Dedifferentiated amniotic fluid mesenchymal stem cell (primary cell): ENCODE measurements at regions not wholly inside any gene's neighbourhood (a gene's known extent, or its start where the extent isn't known, plus 50 kb on each side); places are given as distances from the start of the nearest gene placed in this dataset.
"Not testable (repeated sequence)": the region's sequence is repeated elsewhere in the genome, so short reads cannot be mapped to it uniquely, and the experiment has no call there.

Source experiments
- DNase-seq: peaks from one replicate; pipeline ENCODE4 v3.0.0-alpha.2; 2016; ENCODE audit errors: extremely low spot score

- DNase-seq = no peak
Observed at GRCh38 chr7:126005064-126005463, 1075.4 kb upstream of the POT1 start.

- DNase-seq = no peak
Observed at GRCh38 chr7:126001349-126001748, 1071.7 kb upstream of the POT1 start.

GRCh38 chr7:125984795-125985194, 1055.2 kb upstream of the POT1 start:
- DNase-seq = no peak

- no peak for DNase-seq
Observed at GRCh38 chr7:125971656-125972055, 1042.0 kb upstream of the POT1 start.

GRCh38 chr7:125966278-125967048, 1036.8 kb upstream of the POT1 start:
- no peak for DNase-seq

- DNase-seq = no peak
Observed at GRCh38 chr7:125934955-125935354, 1005.3 kb upstream of the POT1 start.

- no peak for DNase-seq
Observed at GRCh38 chr7:125934539-125934938, 1004.9 kb upstream of the POT1 start.

- no peak for DNase-seq
Observed at GRCh38 chr7:125930848-125931247, 1001.2 kb upstream of the POT1 start.

GRCh38 chr7:125927556-125927955, 997.9 kb upstream of the POT1 start:
- no peak for DNase-seq

- DNase-seq = no peak
Observed at GRCh38 chr7:125926621-125927020, 997.0 kb upstream of the POT1 start.

- DNase-seq = no peak
Observed at GRCh38 chr7:125924037-125924436, 994.4 kb upstream of the POT1 start.

GRCh38 chr7:125915381-125915948, 985.8 kb upstream of the POT1 start:
- DNase-seq = not testable (repeated sequence)

- DNase-seq = no peak
Observed at GRCh38 chr7:125908711-125909110, 979.1 kb upstream of the POT1 start.

GRCh38 chr7:125899577-125899976, 970.0 kb upstream of the POT1 start:
- DNase-seq = no peak

- DNase-seq = no peak
Observed at GRCh38 chr7:125892434-125892833, 962.8 kb upstream of the POT1 start.

- no peak for DNase-seq
Observed at GRCh38 chr7:125878988-125879387, 949.4 kb upstream of the POT1 start.

- DNase-seq = no peak
Observed at GRCh38 chr7:125878235-125878956, 948.8 kb upstream of the POT1 start.

GRCh38 chr7:125877246-125877645, 947.6 kb upstream of the POT1 start:
- DNase-seq = no peak

GRCh38 chr7:125876431-125876830, 946.8 kb upstream of the POT1 start:
- DNase-seq = no peak

GRCh38 chr7:125871431-125871830, 941.8 kb upstream of the POT1 start:
- DNase-seq = no peak

GRCh38 chr7:125857606-125858005, 928.0 kb upstream of the POT1 start:
- no peak for DNase-seq

- DNase-seq = no peak
Observed at GRCh38 chr7:125848157-125848556, 918.5 kb upstream of the POT1 start.

GRCh38 chr7:125847692-125848091, 918.1 kb upstream of the POT1 start:
- DNase-seq = no peak
